ENCODE measurements at regions not wholly inside any gene's neighbourhood (a gene's known extent, or its start where the extent isn't known, plus 50 kb on each side); places are given as distances from the start of the nearest gene placed in this dataset.

DNA sequence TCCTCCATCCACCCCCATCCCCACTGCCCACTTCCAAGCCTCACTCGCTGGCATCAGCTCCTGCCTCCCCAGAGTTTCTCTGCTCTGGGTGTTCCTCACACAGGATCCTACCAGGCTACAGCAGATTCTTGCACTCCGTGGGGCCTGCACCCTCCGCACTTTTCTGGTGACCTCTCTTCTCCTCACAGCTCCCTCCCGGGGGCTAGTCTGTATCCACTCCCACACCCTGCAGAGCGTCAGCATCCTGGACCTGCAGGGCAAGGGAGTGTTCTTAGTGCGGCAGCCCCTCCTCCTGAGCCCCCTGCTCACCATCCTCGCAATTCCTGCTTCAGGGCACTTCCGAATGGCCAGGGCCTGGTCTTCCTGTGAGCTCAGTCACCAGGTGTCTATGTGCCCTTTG is 224.2 kb downstream of the DLL1 start:
- no peak for DNase-seq (ENCODE audit: low read depth)
- TF ChIP-seq CTCF (conservative IDR thresholded peaks at IDR 0.05; ENCODE audit: low read depth, low read length): no peak
- H3K4me3 ChIP-seq (ENCODE audit: low read depth, low read length): no peak overlapping the region

DNA sequence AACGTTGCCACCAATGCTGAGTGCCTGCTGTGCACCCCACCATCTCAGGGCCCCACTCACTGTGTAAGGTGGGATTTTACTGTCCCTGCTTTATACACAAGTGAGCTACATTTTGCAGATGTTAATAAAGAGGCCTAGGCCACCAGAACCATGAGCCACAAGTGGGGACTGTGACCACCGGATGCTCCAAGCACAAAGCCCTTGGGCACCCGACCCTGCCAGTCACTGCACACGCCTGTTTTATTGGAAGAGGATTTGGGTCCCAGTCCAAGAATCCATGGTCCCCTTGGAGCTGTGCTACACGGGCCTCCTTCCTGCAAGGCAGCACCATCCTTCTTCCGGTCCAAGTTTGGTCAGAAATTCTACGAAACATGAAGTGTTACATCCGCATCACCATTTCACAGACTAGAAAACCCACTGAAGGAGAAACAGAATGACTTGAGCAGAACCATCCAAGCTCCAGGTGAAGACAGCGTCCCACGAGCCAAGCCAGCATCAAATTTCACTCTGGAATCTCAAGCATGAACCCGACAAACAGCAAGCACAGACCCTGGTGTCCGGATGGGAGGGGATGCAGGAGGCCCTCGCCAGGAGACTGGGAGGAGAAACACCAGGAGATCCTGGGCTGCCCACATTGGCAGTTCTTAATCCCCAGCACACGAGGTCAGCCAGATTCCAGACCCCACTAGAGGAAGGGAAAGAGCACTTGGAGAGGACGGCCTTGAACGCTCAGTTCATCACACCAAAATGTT is 226.9 kb downstream of the DLL1 start:
- no peak for TF ChIP-seq CTCF (conservative IDR thresholded peaks at IDR 0.05; ENCODE audit: low read depth, low read length)
- DNase-seq (ENCODE audit: low read depth): no peak
- H3K4me3 ChIP-seq (ENCODE audit: low read depth, low read length): no peak overlapping the region

- TF ChIP-seq CTCF (conservative IDR thresholded peaks at IDR 0.05; ENCODE audit: low read depth, low read length): no peak
Measured at GRCh38 chr6:170063431-170063830, 227.4 kb downstream of the DLL1 start.

GRCh38 chr6:170062915-170063241 is 228.0 kb downstream of the DLL1 start:
- H3K4me3 ChIP-seq (ENCODE audit: low read depth, low read length): no peak overlapping the region
- no peak for TF ChIP-seq CTCF (conservative IDR thresholded peaks at IDR 0.05; ENCODE audit: low read depth, low read length)
- DNase-seq (ENCODE audit: low read depth): no peak

More at GRCh38 chr6:170063431-170063830, 227.4 kb downstream of the DLL1 start:
- DNase-seq (ENCODE audit: low read depth): no peak
- H3K4me3 ChIP-seq (ENCODE audit: low read depth, low read length): no peak overlapping the region

GRCh38 chr6:170062209-170062914 is 228.5 kb downstream of the DLL1 start:
- no peak overlapping the region for H3K4me3 ChIP-seq (ENCODE audit: low read depth, low read length)
- no peak for DNase-seq (ENCODE audit: low read depth)
- TF ChIP-seq CTCF (conservative IDR thresholded peaks at IDR 0.05; ENCODE audit: low read depth, low read length): no peak

DNA sequence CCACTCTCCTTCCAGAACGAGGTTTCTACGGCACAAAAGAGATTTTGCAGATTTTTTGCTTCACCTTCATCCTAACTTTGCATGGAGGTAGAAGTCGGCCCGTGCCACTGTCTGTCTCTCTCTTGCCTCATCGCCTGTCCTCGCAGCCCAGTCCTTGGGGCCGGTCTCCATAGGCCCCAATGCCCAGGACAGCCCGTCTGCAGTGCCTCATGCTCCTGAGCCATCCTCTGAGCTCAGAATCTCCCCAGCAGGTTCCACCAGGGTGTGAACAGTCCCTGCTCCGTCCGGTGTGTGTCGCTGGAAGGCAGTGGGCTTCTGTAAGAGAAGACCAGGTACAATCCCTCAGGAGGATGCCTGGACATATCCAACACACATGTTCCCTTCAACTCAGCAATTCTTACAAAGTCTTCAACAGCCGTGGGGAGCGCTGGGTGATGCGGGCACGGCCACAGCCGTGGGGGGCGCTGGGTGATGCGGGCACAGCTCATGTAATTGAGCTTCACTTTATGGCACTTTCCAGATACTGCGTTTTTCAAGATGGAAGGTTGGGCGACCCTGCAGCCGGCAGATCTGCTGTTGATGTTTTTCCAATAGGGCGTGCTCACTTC is 231.9 kb downstream of the DLL1 start:
- no peak for DNase-seq (ENCODE audit: low read depth)
- H3K4me3 ChIP-seq (ENCODE audit: low read depth, low read length): no peak overlapping the region
- TF ChIP-seq CTCF (conservative IDR thresholded peaks at IDR 0.05; ENCODE audit: low read depth, low read length): no peak
